ENCODE measurements at regions not wholly inside any gene's neighbourhood (a gene's known extent, or its start where the extent isn't known, plus 50 kb on each side); places are given as distances from the start of the nearest gene placed in this dataset.

GRCh38 chr15:81056304-81056703 is 55.6 kb downstream of the TLNRD1 start:
- no peak overlapping the region for H3K4me3 ChIP-seq
- no peaks in the 10 kb centered on the region for H3K36me3 ChIP-seq
- intact Hi-C loops (cut with micrococcal nuclease): no loop called here
- H3K9me3 ChIP-seq (replicated peaks): peaks cover 13% of the 10 kb centered on the region
- DNase-seq: no peak
- no peaks in the 10 kb centered on the region for H3K4me1 ChIP-seq
- no peaks in the 10 kb centered on the region for H3K27me3 ChIP-seq (ENCODE audit: low read depth)
- no peak overlapping the region for H3K27ac ChIP-seq (replicated peaks)
- TF ChIP-seq CTCF (IDR thresholded peaks at IDR 0.05; ENCODE audit: borderline replicate concordance): no peak

- no peaks in the 10 kb centered on the region for H3K4me1 ChIP-seq
- H3K27ac ChIP-seq (replicated peaks): no peak overlapping the region
- H3K4me3 ChIP-seq: no peak overlapping the region
- peaks cover 13% of the 10 kb centered on the region for H3K9me3 ChIP-seq (replicated peaks)
- no peaks in the 10 kb centered on the region for H3K27me3 ChIP-seq (ENCODE audit: low read depth)
- intact Hi-C loops (cut with micrococcal nuclease): no loop called here
- DNase-seq: no peak
- no peaks in the 10 kb centered on the region for H3K36me3 ChIP-seq
- no peak for TF ChIP-seq CTCF (IDR thresholded peaks at IDR 0.05; ENCODE audit: borderline replicate concordance)
These were observed 59.7 kb downstream of the TLNRD1 start for GRCh38 chr15:81060470-81060869.

- no peak for DNase-seq
- Histone ChIP-seq H3K9me3 (replicated peaks) (peaks cover 13% of the 10 kb centered on the region), H3K27ac (replicated peaks) (no peak overlapping the region), H3K4me3 (no peak overlapping the region), H3K4me1 (no peaks in the 10 kb centered on the region), H3K36me3 (no peaks in the 10 kb centered on the region), H3K27me3 (ENCODE audit: low read depth) (no peaks in the 10 kb centered on the region)
- intact Hi-C loops (cut with micrococcal nuclease): no loop called here
- TF ChIP-seq CTCF (IDR thresholded peaks at IDR 0.05; ENCODE audit: borderline replicate concordance): no peak
These were observed 60.2 kb downstream of the TLNRD1 start for GRCh38 chr15:81060907-81061306.

GRCh38 chr15:81061490-81062253 is 60.9 kb downstream of the TLNRD1 start:
- Histone ChIP-seq H3K27ac (replicated peaks) (no peak overlapping the region), H3K9me3 (replicated peaks) (peaks cover 13% of the 10 kb centered on the region), H3K4me1 (no peaks in the 10 kb centered on the region), H3K27me3 (ENCODE audit: low read depth) (no peaks in the 10 kb centered on the region), H3K4me3 (no peak overlapping the region), H3K36me3 (no peaks in the 10 kb centered on the region)
- DNase-seq: no peak
- intact Hi-C loops (cut with micrococcal nuclease): no loop called here
- TF ChIP-seq CTCF (IDR thresholded peaks at IDR 0.05; ENCODE audit: borderline replicate concordance): no peak

GRCh38 chr15:81062937-81063336 is 62.2 kb downstream of the TLNRD1 start:
- H3K27me3 ChIP-seq (ENCODE audit: low read depth): no peaks in the 10 kb centered on the region
- H3K4me1 ChIP-seq: peaks cover 1% of the 10 kb centered on the region
- no peak for TF ChIP-seq CTCF (IDR thresholded peaks at IDR 0.05; ENCODE audit: borderline replicate concordance)
- intact Hi-C loops (cut with micrococcal nuclease): no loop called here
- H3K36me3 ChIP-seq: no peaks in the 10 kb centered on the region
- H3K27ac ChIP-seq (replicated peaks): no peak overlapping the region
- peaks cover 8% of the 10 kb centered on the region for H3K9me3 ChIP-seq (replicated peaks)
- no peak overlapping the region for H3K4me3 ChIP-seq
- DNase-seq: no peak

Measured in left ventricle myocardium inferior (tissue), 1 donor.